GM12874 (cell line): ENCODE measurements at regions not wholly inside any gene's neighbourhood (a gene's known extent, or its start where the extent isn't known, plus 50 kb on each side); places are given as distances from the start of the nearest gene placed in this dataset.

Experiments used
- TF ChIP-seq, protein P1 (sequence below): IDR thresholded peaks from 2 replicates; pipeline ENCODE4 v1.5.1; 2011; ENCODE audit warnings: low read depth, mild to moderate bottlenecking, control low read depth, low read length, moderate library complexity; ENCODE audit not compliant: insufficient read depth

DNA sequence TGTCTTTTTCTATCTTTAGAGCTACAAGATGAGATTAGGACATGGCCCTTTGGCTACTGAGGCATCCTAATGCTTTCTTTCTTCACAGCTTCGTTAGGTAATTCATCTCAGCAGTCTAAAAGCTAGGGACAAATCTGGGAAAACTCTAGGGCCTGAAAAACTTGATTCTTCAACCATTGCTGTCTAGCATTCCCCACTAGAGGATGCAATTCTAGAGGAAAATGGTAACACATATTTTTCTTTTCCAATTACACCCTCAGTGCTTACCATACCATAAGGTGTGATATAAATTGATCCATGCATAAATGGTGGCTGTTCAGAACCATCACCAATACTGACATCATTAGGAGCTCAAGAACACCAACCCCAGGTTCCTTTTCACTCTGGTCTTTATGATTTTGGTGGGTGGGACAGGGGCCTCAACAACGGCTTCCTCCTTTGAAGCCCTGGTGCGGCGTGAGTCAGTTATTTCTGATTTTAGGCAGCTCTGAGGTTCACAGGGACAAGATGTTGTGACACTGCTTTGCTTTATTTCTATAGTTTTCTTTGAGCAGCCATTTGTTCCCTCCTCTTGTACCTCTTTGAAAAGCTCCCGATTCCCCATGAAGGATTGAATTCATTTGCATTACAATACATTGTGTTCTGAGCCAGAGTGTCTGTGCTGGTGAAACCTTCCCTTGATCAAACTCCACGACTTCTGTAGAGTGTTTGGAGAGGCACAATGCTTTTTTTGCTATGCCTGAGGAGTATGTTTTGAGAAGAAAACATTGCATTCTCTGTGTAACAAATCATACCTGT is 526.0 kb upstream of the TRPC7 start:
- TF ChIP-seq, protein P1, sequence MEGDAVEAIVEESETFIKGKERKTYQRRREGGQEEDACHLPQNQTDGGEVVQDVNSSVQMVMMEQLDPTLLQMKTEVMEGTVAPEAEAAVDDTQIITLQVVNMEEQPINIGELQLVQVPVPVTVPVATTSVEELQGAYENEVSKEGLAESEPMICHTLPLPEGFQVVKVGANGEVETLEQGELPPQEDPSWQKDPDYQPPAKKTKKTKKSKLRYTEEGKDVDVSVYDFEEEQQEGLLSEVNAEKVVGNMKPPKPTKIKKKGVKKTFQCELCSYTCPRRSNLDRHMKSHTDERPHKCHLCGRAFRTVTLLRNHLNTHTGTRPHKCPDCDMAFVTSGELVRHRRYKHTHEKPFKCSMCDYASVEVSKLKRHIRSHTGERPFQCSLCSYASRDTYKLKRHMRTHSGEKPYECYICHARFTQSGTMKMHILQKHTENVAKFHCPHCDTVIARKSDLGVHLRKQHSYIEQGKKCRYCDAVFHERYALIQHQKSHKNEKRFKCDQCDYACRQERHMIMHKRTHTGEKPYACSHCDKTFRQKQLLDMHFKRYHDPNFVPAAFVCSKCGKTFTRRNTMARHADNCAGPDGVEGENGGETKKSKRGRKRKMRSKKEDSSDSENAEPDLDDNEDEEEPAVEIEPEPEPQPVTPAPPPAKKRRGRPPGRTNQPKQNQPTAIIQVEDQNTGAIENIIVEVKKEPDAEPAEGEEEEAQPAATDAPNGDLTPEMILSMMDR, result no peak

DNA sequence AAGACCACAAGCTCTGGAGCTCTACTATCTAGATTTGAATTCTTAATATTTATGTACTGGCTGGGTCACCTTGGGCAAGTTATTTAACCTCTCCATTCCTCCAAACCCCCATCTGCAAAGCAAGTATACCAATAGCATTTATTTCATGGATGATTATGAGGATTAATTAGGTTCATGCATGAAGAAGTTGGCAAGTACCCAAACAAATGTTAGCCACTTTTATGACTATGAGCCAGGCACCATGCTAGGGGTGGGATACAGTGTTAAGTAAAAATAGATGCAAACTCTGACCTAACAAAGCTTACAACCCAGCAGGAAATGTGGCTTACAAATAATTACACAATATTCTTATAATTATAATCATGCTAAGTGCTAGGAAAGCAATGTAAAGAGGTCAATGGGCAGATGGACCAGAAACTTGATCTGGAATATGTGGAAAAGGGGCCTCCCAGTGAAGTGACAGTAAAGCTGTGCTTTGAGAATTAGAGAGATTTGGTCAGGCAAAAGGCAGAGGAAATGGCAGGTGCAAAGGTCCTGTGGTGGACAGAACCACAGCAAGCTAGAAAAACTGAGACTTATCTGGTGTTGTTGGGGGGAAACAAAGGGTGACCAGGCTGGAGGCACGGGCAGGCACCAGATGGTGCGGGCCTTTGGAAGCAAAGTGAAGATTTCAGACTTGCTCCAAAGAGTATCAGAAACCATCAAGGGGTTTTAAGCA is 525.2 kb upstream of the TRPC7 start:
- TF ChIP-seq, protein P1, result no peak

DNA sequence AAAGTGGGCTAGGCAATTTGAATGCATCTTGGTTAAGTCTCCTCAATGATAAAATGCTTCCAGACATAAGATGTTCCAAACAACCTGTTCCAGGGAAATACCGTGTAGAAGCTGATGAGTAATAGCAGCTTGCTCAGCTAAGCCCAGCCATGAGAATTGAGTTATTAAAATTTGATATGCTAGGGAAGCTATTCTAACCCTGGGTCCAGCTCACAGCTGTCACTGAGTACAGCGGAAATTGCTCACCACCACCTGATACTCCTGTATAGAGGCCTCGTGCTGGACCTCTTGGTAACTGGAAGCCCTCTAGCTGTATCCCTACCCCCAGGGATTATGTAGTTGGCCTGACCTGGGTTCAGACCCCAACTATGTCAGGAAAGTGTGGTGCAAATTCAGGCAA is 521.3 kb upstream of the TRPC7 start:
- TF ChIP-seq, protein P1, result no peak

DNA sequence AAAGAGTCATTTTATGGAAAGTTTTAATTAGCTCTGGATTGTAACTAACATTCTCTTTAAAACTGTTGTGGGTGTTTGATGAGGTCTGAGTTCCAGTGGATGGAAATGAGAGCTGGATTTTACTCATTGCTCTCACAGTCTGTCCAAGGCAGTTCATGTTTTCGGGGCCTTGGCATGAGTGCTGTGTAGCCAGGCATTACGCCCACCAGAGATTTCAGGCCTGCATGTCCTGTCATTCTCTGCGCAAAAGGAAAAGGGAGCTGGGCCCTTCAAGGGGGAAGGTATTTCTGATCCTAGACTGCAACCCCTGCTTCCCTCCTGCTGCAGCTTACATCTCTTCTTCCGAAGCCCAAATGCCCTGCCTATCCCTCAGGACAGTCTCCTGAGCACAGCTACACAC is 499.6 kb upstream of the TRPC7 start:
- TF ChIP-seq, protein P1, result no peak

DNA sequence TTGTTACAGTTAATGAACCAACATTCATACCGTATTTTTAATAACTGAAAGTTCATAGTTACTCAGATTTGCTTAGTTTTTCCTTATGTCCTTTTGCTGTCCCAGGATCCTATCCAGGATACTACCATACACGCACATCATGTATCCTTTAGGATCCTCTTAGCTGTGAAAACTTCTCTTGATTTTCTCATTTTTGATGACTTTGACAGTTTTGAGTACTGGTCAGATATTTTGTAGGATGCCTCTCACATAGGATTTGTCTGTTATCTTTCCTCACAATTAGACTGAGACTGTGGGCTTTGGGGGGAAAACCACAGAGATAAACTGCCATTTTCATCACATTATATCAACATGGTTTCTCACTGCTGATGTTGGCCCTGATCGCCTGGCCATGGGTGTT is 491.3 kb upstream of the TRPC7 start:
- TF ChIP-seq, protein P1, result no peak

DNA sequence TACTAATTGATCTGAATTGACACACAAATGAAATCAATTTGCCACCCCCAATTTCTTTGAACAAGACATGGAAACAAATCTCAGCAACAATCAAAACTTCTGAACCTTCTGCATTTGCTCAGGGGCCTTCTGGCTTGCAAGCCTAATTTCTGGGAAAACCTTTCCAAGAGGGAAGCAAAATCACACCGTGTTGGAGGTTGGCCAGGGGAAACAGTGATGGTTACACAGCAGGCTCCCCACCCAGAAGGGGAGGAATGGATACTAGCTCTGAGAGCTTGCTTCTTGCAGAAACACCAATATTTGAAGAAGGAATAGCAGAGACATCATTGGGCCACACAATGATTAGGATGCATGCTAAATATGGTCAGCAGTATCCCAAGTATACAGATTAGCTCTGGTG is 488.6 kb upstream of the TRPC7 start:
- TF ChIP-seq, protein P1, result no peak

DNA sequence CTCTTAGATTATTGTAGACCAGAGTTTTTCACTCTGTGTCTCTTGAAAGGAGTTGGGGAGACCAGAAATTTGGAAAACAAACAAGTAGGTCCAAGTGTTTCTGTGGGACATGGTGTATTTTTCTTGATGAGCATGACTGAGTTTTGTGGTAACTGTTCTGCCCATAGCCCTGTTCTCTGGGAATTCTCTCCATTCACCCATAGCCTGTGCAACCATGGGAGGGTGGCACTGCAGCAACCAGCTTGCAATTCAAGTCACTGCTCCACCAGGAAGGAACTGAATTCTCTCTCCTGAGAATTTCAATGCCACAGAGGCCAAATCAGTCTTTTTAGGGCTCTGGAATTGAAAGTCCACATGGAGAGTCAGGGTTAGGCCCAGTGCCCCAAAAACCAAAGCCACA is 475.3 kb upstream of the TRPC7 start:
- TF ChIP-seq, protein P1, result no peak
